ENCODE measurements at regions not wholly inside any gene's neighbourhood (a gene's known extent, or its start where the extent isn't known, plus 50 kb on each side); places are given as distances from the start of the nearest gene placed in this dataset.

- H3K4me3 Mint-ChIP-seq (ENCODE audit: unreplicated experiment): no peak overlapping the region
- H3K36me3 Mint-ChIP-seq (ENCODE audit: low read depth): no peaks in the 10 kb centered on the region
- DNase-seq (ENCODE audit: low spot score): no peak
- no peaks in the 10 kb centered on the region for H3K9me3 Mint-ChIP-seq (ENCODE audit: low read depth)
- H3K27me3 Mint-ChIP-seq (ENCODE audit: low read depth): peaks cover 4% of the 10 kb centered on the region
- H3K4me1 Mint-ChIP-seq (ENCODE audit: low read depth): peaks cover 6% of the 10 kb centered on the region
- no peak overlapping the region for H3K27ac Mint-ChIP-seq (ENCODE audit: unreplicated experiment)
- no peak for TF ChIP-seq CTCF (IDR thresholded peaks at IDR 0.05)
Measured at GRCh38 chr3:88410259-88410658, 260.5 kb downstream of the C3orf38 start.

GRCh38 chr3:88412346-88412745 lies 262.6 kb downstream of the C3orf38 start:
- no peak for DNase-seq (ENCODE audit: low spot score)
- Mint-ChIP-seq H3K4me1 (ENCODE audit: low read depth) (peaks cover 6% of the 10 kb centered on the region), H3K9me3 (ENCODE audit: low read depth) (no peaks in the 10 kb centered on the region), H3K27ac (ENCODE audit: unreplicated experiment) (no peak overlapping the region), H3K36me3 (ENCODE audit: low read depth) (no peaks in the 10 kb centered on the region), H3K27me3 (ENCODE audit: low read depth) (peaks cover 4% of the 10 kb centered on the region), H3K4me3 (ENCODE audit: unreplicated experiment) (no peak overlapping the region)
- TF ChIP-seq CTCF (IDR thresholded peaks at IDR 0.05): no peak

- Mint-ChIP-seq H3K36me3 (ENCODE audit: low read depth) (no peaks in the 10 kb centered on the region), H3K27ac (ENCODE audit: unreplicated experiment) (no peak overlapping the region), H3K4me1 (ENCODE audit: low read depth) (peaks cover 6% of the 10 kb centered on the region), H3K9me3 (ENCODE audit: low read depth) (no peaks in the 10 kb centered on the region), H3K4me3 (ENCODE audit: unreplicated experiment) (no peak overlapping the region), H3K27me3 (ENCODE audit: low read depth) (no peaks in the 10 kb centered on the region)
- TF ChIP-seq CTCF (IDR thresholded peaks at IDR 0.05): no peak
- no peak for DNase-seq (ENCODE audit: low spot score)
Measured at GRCh38 chr3:88416436-88416835, 266.7 kb downstream of the C3orf38 start.

- peaks cover 5% of the 10 kb centered on the region for H3K27me3 Mint-ChIP-seq (ENCODE audit: low read depth)
- no peak for TF ChIP-seq CTCF (IDR thresholded peaks at IDR 0.05)
Measured at GRCh38 chr3:88418219-88418618, 268.5 kb downstream of the C3orf38 start.

GRCh38 chr3:88433568-88433967 lies 283.8 kb downstream of the C3orf38 start:
- DNase-seq (ENCODE audit: low spot score): no peak
- TF ChIP-seq CTCF (IDR thresholded peaks at IDR 0.05): no peak
- Mint-ChIP-seq H3K9me3 (ENCODE audit: low read depth) (no peaks in the 10 kb centered on the region), H3K27me3 (ENCODE audit: low read depth) (peaks cover 8% of the 10 kb centered on the region), H3K27ac (ENCODE audit: unreplicated experiment) (no peak overlapping the region), H3K4me3 (ENCODE audit: unreplicated experiment) (no peak overlapping the region), H3K4me1 (ENCODE audit: low read depth) (peaks cover 6% of the 10 kb centered on the region), H3K36me3 (ENCODE audit: low read depth) (no peaks in the 10 kb centered on the region)

More at GRCh38 chr3:88418219-88418618, 268.5 kb downstream of the C3orf38 start:
- Mint-ChIP-seq H3K36me3 (ENCODE audit: low read depth) (no peaks in the 10 kb centered on the region), H3K27ac (ENCODE audit: unreplicated experiment) (no peak overlapping the region), H3K9me3 (ENCODE audit: low read depth) (no peaks in the 10 kb centered on the region), H3K4me1 (ENCODE audit: low read depth) (no peaks in the 10 kb centered on the region), H3K4me3 (ENCODE audit: unreplicated experiment) (no peak overlapping the region)
- no peak for DNase-seq (ENCODE audit: low spot score)

All from chondrocyte (in vitro differentiated cells).